ENCODE measurements at regions not wholly inside any gene's neighbourhood (a gene's known extent, or its start where the extent isn't known, plus 50 kb on each side); places are given as distances from the start of the nearest gene placed in this dataset.

DNA sequence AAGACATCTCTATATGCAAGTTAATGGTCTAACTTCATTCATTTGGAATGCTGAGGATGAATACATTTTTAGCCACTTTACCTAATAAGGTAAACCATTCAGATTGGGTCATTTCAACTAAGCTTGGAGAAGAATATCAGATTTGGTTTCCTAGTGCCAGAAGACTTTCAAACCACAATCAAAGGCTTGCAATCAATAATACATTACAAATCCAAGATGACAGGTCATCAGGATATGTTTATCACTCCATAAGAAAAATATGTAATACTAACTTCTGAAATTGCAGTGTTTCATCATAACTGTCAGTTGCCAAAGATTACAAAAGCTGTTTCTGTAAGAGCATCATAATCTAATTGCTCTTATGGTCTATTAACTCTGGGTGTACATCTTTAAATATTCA lies 654.0 kb downstream of the COL12A1 start (continued):
- TF ChIP-seq TAF1 (IDR thresholded peaks at IDR 0.05; ENCODE audit: control insufficient read depth, extremely low read depth, insufficient read depth, low read length, severe bottlenecking) (no peak), SMARCC2 (IDR thresholded peaks at IDR 0.05; ENCODE audit: low read depth) (no peak), KAT8 (IDR thresholded peaks at IDR 0.05; ENCODE audit: low read depth) (no peak), CCAR2 (IDR thresholded peaks at IDR 0.05; ENCODE audit: low read depth, low read length) (no peak)
- TF ChIP-seq, protein P1, sequence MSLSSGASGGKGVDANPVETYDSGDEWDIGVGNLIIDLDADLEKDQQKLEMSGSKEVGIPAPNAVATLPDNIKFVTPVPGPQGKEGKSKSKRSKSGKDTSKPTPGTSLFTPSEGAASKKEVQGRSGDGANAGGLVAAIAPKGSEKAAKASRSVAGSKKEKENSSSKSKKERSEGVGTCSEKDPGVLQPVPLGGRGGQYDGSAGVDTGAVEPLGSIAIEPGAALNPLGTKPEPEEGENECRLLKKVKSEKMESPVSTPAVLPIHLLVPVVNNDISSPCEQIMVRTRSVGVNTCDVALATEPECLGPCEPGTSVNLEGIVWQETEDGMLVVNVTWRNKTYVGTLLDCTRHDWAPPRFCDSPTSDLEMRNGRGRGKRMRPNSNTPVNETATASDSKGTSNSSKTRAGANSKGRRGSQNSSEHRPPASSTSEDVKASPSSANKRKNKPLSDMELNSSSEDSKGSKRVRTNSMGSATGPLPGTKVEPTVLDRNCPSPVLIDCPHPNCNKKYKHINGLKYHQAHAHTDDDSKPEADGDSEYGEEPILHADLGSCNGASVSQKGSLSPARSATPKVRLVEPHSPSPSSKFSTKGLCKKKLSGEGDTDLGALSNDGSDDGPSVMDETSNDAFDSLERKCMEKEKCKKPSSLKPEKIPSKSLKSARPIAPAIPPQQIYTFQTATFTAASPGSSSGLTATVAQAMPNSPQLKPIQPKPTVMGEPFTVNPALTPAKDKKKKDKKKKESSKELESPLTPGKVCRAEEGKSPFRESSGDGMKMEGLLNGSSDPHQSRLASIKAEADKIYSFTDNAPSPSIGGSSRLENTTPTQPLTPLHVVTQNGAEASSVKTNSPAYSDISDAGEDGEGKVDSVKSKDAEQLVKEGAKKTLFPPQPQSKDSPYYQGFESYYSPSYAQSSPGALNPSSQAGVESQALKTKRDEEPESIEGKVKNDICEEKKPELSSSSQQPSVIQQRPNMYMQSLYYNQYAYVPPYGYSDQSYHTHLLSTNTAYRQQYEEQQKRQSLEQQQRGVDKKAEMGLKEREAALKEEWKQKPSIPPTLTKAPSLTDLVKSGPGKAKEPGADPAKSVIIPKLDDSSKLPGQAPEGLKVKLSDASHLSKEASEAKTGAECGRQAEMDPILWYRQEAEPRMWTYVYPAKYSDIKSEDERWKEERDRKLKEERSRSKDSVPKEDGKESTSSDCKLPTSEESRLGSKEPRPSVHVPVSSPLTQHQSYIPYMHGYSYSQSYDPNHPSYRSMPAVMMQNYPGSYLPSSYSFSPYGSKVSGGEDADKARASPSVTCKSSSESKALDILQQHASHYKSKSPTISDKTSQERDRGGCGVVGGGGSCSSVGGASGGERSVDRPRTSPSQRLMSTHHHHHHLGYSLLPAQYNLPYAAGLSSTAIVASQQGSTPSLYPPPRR (CRISPR knock-in tag; IDR thresholded peaks at IDR 0.05; ENCODE audit: borderline replicate concordance): no peak
- TF ChIP-seq, protein P2, sequence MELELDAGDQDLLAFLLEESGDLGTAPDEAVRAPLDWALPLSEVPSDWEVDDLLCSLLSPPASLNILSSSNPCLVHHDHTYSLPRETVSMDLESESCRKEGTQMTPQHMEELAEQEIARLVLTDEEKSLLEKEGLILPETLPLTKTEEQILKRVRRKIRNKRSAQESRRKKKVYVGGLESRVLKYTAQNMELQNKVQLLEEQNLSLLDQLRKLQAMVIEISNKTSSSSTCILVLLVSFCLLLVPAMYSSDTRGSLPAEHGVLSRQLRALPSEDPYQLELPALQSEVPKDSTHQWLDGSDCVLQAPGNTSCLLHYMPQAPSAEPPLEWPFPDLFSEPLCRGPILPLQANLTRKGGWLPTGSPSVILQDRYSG (tag; conservative IDR thresholded peaks at IDR 0.05; ENCODE audit: low read depth): no peak
- TF ChIP-seq, protein P3, sequence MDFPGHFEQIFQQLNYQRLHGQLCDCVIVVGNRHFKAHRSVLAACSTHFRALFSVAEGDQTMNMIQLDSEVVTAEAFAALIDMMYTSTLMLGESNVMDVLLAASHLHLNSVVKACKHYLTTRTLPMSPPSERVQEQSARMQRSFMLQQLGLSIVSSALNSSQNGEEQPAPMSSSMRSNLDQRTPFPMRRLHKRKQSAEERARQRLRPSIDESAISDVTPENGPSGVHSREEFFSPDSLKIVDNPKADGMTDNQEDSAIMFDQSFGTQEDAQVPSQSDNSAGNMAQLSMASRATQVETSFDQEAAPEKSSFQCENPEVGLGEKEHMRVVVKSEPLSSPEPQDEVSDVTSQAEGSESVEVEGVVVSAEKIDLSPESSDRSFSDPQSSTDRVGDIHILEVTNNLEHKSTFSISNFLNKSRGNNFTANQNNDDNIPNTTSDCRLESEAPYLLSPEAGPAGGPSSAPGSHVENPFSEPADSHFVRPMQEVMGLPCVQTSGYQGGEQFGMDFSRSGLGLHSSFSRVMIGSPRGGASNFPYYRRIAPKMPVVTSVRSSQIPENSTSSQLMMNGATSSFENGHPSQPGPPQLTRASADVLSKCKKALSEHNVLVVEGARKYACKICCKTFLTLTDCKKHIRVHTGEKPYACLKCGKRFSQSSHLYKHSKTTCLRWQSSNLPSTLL (IDR thresholded peaks at IDR 0.05): no peak

All from K562 (cell line).